HEK293T (cell line): ENCODE measurements at regions not wholly inside any gene's neighbourhood (a gene's known extent, or its start where the extent isn't known, plus 50 kb on each side); places are given as distances from the start of the nearest gene placed in this dataset.

Experiments used
- ARNT ChIP-seq: fragments of 450-650 bp; IDR thresholded peaks from 2 replicates; pipeline ENCODE4 v1.6.1; 2017; ENCODE audit warnings: mild to moderate bottlenecking
- ELF4 ChIP-seq: fragments of 450-650 bp; IDR thresholded peaks from 2 replicates; pipeline ENCODE4 v1.6.1; 2017; ENCODE audit warnings: antibody characterized with exemption
- FOXA1 ChIP-seq: fragments of 450-650 bp; IDR thresholded peaks from 2 replicates; pipeline ENCODE4 v1.6.1; 2016; ENCODE audit warnings: mild to moderate bottlenecking
- FOXM1 ChIP-seq: fragments of 450-650 bp; IDR thresholded peaks from 2 replicates; pipeline ENCODE4 v1.6.1; 2017; ENCODE audit warnings: mild to moderate bottlenecking, borderline replicate concordance
- HDGF ChIP-seq: fragments of 450-650 bp; IDR thresholded peaks from 2 replicates; pipeline ENCODE4 v1.6.1; 2017; ENCODE audit warnings: antibody characterized with exemption, borderline replicate concordance
- LEF1 ChIP-seq: fragments of 450-650 bp; IDR thresholded peaks from 2 replicates; pipeline ENCODE4 v1.6.1; 2017; ENCODE audit warnings: mild to moderate bottlenecking, borderline replicate concordance
- NFRKB ChIP-seq: fragments of 450-650 bp; IDR thresholded peaks from 2 replicates; pipeline ENCODE4 v1.6.1; 2016; ENCODE audit warnings: mild to moderate bottlenecking, moderate library complexity
- PKNOX1 ChIP-seq: fragments of 450-650 bp; IDR thresholded peaks from 2 replicates; pipeline ENCODE4 v1.6.1; 2016
- SP1 ChIP-seq: fragments of 450-650 bp; IDR thresholded peaks from 2 replicates; pipeline ENCODE4 v1.6.1; 2017
- SUZ12 ChIP-seq: fragments of 450-650 bp; IDR thresholded peaks from 2 replicates; pipeline ENCODE4 v1.6.1; 2016; ENCODE audit warnings: mild to moderate bottlenecking
- TARDBP ChIP-seq: fragments of 450-650 bp; IDR thresholded peaks from 2 replicates; pipeline ENCODE4 v1.6.1; 2016
- ZNF384 ChIP-seq: fragments of 450-650 bp; IDR thresholded peaks from 2 replicates; pipeline ENCODE4 v1.6.1; 2016

GRCh38 chr10:111599943-111600342, 523.1 kb downstream of the ADRA2A start:
- TF ChIP-seq SUZ12 (no peak), FOXM1 (no peak), ZNF384 (no peak), PKNOX1 (no peak), TARDBP (no peak), HDGF (no peak), ELF4 (no peak), FOXA1 (no peak), SP1 (no peak), NFRKB (no peak), LEF1 (no peak), ARNT (no peak)
